Stimulated activated CD4-positive, alpha-beta T cell treated with anti-CD3 and anti-CD28 coated beads, Interleukin-12 subunit alpha, Interleukin-12 subunit beta, amount 100 ng/mL, for 24 hours (primary cell): ENCODE measurements at regions not wholly inside any gene's neighbourhood (a gene's known extent, or its start where the extent isn't known, plus 50 kb on each side); places are given as distances from the start of the nearest gene placed in this dataset.

Experiments used
- DNase-seq, 2 experiments: peaks; one replicate each; pipeline ENCODE4 v3.0.0-alpha.2; 2020; ENCODE audit warnings: low read depth in 2 of 2

DNA sequence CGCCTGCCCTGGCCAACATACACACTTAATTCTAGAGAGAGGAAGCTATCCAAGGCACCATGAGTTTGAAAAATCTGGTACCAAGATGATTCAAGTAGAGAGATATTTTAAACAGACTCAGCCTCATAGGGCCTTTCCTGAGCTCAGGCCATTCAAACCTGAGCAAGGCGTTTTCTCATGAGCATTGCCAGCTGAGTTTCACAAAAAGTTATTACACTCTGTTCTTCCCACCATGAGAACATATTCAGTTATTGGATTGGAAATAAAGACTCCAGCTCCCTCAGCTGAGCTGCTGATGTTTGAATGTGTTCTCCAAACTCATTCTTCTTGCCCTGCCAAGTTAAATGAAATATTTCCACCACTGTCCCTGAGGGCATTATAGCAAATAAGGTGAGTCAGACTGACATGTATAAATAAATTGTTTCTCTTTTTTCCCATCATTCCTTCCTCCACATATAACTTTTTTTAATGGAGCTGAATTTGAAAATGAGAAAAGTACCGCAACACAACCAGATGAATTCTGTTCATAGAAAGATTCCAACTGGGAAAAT lies 429.6 kb downstream of the RAB28 start:
- DNase-seq = no peak

DNA sequence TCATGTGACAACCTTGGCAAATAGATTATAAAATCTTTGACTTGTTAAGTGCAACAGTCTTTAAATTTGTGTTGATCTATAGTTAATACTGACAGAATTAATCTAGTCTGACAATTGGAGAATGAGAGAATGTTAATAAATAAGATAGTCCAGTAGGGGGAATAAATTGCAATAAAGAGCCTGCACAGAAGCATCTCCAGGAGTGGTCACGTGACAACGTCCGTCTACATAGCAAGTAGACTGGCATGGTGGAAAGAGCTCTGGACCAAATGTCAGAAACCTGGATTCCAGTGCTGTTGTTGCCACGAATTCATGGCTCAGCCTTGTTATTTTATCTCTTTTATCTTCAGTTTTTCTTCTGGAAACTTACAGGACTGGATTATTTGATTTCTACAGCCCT lies 436.5 kb downstream of the RAB28 start:
- no peak for DNase-seq

DNA sequence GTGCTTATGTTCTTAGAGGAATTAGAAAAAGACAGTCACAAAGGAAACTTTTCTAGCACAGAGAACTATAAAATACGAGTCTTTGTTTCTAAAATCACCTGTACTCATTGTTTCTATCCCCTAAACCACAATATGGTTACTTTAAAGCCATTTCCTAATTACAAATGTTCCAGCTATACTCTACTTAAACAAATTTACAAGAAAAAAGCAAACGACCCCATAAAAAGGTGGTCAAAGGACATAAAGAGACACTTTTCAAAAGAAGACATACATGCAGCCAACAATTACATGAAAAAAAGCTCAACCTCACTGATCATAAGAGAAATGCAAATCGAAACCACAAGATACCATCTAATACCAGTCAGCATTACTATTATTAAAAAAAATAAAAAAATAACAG lies 447.3 kb downstream of the RAB28 start:
- DNase-seq = no peak

DNA sequence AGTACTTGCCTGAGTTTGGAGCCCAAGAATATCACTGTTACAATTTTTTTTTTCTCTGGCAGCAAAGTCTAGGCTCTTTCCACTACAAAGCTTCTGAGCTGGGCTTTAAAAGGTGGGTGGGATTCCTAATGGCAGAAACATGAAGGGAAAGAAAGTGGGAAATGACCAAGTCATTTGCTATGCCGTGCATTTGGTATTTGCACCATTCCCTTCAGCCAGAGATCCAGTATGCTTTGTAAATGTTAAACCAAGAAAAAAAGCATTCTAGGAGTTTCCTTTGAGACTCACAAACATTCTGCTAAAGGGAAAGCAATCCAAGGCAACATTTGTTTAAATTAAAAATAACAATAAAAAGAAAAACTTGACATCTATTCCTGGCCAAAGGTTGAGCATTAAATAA lies 451.2 kb downstream of the RAB28 start:
- no peak for DNase-seq

DNA sequence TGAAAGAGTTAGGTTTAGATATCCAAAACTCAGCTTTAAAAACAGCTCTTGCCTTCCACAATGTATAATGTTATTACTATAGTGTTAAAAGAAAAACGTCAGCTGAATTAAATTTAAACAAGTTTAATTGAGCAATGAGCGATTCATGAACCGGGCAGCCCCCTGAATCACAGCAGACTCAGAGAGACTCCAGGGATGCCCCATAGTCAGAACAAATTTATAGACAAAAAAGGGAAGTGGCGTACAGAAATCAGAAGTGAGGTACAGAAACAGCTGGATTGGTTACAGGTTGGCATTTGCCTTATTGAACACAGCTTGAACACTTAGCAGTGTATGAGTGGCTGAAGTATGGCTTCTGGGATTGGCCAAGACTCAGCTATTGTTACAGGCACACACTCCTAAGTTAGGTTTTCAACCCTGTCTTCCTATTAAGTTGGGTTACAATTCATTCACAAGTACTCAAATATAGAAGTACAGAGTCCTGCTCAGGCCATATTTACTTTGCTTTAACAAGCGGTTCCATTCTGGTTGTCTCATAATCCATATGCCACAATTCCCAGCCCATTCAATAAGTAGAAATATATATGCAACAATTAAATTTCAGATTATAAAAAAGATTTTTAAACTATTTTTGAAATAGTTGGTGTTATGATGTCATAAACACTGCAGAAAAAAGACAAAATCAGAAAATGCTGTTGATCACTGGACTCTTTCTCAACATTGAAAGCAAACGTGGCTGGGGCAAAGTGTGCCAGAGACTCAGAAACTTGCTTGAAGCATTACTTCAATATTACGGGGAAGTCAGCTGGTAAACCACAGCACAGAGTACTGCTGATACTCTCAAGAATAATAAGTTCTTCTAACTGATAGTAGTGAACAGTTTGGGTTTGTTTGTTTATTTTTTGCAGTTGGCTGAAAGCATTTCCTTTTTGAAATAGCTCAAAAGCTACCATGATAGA lies 459.7 kb downstream of the RAB28 start:
- no peak for DNase-seq

DNA sequence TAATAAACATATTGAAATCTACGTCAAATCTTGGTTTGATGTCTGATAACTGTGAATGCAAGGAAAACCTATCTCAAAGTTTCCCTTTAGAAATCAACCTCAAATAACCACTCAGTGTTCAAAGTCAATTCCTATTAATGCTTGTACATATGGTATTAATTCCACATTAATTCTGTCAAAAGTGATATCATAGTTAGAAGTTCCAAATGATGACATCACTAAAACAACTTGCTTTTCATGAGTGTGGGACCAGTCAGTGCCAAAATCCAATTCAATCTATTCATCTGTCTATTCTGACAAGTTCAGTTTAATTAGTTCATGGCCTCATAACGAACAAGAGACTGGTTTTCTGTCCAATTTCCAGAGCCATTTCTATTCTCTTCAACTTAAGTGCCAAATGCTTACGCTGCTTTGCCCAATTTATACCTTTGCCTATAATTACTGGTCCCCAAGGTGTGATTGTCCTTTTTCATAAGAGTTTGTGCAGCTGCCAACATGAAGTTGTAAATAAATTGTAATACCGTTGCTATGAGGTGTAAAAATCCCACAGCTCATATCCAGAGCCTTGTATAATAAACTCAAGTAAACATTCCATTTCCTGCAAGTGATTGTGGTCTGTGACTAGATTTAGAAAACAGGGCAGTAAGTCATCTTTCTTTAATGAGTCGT lies 476.2 kb downstream of the RAB28 start:
- no peak for DNase-seq

DNA sequence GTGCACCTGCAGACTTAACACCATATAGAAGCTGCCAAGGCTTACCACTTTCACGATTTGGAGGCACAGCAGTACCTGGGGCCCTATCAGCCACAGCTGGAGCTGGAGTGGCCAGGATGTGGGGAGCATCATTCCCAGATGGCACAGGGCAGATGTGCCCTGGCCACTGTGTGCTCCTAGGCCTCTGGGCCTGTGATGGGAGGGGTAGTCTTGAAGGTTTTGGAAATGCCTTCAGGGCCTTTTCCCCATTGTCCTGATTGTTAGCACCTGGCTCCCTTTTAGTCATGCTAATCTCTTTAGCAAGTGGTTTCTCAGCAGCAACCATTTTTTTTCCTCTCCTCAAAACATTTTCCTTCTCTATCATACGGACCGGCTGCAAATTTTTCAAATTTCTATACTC lies 490.2 kb downstream of the RAB28 start:
- no peak for DNase-seq

DNA sequence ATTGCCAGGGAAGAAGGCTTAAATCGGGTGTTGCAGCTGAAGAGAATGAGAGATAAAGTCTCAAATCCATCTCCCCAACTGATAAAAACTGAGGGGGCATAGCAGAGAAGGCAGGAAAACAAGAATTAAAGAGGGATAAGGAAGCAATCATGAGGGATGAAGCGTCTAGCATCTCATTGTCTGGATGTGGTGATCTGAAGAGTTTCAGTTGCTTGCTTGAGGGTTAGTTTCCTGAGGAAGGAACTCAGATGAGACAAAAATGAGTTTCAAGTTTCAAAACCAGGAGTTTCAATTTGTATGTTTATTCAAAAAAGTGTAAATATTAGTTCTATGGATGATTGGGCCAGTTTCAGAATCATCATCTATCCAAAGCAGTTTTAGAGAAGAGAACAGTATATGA lies 496.9 kb downstream of the RAB28 start:
- DNase-seq = no peak

DNA sequence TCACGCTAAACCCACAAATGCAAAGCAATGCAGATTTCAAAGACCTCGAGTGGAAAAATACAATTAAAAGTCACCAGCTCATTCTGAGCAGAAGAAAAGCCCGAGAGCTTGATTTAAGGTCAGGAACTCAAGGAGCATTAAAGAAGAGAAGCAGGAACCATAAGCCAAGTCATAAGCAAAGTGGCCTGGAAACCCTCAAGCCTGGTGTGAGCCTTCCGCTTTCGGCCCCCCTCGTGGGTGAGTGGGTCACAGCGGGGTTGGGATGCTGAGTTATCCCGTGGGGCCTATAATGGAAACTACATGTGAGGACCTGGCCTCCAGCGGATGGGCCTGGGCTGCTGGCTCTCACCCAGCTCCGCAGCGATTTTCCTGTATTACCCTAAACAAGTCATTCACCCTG lies 504.3 kb downstream of the RAB28 start:
- DNase-seq = no peak

DNA sequence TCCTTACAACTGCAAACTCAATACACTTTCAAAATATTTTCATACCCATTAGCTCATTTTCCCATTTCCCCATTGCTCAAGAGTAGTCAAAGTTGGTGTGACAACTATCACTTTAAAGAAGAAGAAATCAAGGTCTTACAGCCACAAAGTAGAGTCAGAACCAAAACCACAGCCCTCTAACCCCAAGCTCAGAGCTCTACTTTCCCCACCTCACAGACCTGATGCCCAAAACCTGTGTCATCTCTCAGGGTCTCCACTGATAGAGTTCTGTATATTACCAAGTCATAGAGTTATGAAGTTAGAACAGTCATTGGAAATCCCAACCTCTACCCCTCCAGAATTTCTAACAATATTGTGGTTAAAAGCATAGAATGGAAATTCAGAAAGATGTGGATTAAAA lies 505.8 kb downstream of the RAB28 start:
- DNase-seq = no peak

DNA sequence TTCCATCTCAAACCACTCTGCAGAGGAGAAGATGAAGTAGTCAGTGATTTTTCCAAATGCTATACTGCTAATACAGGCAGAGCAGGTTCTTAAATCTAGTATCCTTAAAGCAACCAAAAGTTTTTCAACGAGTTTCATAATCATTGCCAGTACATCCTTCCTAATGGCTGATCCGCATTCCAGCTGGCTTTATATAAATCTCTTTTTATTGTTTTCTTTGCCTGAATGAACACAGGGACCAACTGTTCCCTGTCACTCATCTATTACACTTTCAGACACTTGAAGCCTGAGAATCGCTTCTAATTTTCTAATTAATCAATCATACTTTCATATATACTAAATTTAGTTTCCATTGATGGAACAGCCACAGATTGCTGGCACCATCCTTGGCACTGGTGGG lies 508.6 kb downstream of the RAB28 start:
- DNase-seq = no peak

DNA sequence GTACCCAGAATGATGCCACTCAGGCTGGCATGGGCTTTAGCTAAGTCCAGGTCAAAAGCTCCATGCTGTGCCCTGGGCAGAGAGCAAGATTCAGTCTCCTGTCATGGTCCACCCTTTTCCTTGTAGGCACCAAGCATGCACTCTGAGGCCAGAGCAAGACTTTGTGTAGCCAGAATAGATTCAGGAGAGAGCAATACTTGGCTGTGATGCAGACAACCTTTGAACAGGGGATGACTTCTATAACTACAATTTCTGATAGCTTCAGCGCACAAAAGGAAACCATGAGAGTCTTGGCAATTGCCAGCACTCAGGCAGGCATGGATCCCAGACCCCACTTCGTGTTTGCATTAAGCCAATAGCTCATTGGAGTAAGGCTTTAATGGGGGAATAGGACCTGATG lies 510.6 kb downstream of the RAB28 start:
- DNase-seq = no peak

DNA sequence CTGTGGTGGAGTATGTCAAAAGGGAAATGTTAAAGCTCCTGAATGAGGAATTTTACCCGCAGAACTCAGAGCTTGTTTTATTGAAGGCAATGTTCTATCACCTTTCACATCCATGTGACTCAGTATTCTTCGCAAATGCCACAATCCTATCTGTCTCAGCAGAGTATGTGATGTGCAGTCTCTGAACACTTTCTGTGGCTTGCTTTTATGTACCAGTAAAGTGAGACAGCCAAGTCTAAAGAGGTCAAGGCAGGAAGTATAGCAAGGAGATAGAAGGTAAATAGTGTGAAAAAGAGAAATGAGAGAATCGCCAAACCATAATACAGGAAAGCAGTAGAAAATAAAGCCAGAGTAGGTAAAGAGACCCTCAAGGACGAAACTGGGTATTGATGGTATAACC lies 515.8 kb downstream of the RAB28 start:
- no peak for DNase-seq

DNA sequence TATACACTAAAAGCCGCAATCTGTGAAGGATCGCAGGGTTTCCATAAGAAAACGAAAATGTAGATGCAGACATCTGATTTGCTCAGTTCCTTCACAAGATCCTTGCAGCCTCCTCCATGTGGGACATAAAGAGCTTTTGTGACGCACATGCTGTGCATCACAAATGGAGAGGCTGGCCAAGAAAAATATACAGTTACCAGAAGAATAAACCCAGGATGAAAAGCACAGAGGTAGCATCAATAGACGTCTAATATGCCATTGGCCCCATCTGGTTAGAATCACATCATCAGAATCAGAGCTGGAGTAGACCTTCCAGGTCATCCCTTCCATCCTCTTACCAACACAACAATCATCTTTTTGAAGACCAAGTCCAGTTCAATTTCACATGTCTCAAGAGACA lies 517.4 kb downstream of the RAB28 start:
- DNase-seq = no peak

DNA sequence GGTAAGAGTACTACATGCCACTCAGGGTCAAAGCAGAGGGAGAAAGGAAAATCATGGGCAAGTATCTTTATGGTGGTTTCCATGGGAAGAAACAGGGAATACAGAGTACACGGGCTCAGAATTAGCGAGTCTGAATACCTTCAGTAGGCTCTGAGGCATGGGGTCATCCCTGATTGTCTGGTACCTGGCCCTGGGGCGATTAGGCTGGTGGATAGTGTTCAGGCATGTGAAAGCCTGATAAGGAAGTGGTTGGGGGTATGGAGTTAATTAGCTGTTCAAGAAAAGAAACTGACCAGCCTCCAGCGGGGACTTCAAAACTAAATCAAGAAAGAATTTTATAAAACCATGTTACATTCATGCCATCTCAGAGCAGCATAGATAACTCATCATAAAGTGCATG lies 518.8 kb downstream of the RAB28 start:
- no peak for DNase-seq

DNA sequence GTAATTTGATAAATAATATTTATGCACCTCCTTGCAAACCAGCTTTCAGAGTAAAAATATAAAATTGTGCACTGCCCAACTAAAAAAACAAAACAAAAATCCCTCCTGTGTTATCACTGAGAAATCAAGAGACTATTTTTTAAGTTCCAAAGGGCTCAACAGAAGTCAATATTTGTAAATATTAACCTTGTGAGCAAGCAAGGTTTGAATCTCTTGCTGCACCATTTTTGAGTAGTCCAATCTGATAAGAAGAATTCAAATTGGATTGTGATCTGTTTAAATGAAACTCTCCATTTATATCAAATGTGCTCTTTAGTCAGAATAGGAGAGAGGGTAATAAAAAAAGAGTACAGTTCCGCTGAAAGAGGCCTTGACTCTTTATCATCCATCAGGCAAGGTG lies 520.2 kb downstream of the RAB28 start:
- no peak for DNase-seq

DNA sequence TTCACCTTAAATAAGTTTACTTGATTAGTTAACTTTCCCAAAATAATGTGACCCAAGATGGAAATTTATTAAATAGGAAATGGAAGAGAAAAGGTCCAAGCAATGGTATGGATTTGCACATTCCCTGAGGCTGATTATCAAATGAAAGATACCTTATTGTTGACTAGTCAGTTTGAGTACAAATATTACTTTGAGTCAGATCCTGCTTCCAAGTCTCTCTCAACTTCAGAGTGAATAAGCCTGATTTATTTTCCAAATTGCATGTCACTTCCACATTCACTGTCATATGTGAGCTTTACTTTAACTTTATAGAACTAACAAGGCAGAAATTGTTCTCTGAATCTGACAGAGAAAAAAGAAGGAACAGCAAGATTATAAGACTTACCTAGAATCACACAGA lies 520.8 kb downstream of the RAB28 start:
- no peak for DNase-seq

DNA sequence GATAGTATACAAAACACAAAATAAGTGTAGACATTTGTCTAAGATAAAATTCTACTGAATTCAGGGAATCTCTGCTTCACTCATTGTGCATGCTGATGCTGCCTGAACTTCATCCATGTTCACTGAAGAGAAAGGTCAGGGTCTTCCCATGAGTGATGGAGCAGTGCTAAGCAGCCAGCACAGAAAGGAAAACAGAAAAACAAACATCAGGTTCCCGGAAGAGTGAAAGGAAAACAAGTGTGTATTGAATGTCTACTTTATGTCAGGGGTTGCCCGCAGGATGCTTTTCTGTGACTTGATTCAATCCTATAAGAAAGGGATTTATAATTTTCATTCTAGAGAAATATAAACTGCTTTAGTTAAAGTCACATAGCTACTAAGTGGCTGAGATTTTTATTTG lies 522.4 kb downstream of the RAB28 start:
- no peak for DNase-seq

DNA sequence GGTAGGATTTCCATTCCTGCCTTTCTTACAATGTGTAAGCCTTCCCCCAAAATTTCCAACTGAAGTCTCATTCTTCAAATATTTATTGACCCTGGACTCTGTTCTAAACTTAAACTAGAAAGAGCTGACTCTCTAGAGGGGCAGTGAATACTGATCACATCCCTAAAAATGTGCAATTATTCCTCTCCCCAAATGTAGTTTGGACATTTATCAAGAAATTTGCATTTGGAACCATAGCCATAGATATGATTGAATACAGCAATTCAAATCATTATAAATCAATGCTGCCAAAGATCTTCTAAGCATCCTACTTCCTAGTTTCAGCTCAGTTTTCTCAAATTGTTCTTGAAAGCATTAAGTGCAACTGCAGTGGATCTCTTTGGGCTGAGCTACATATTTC lies 525.7 kb downstream of the RAB28 start:
- DNase-seq = no peak

DNA sequence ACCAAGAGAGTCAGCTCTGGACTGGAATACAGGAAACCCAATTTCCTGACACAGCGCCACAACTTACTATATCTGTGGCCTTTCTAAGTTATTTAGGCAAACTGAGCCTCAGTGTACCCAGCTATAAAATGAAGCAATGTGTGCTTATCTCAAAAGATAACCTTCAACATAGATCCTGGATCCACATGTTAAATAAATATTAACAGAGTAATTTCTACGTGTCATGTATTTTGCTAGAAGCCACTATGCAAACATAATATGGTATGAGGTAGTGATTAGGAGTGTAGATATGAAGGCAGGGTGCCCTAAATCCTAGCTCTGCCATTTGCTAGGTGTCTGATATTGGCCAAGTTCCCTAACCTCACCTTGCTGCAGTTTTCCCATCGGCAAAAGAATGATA lies 527.0 kb downstream of the RAB28 start:
- DNase-seq = no peak

DNA sequence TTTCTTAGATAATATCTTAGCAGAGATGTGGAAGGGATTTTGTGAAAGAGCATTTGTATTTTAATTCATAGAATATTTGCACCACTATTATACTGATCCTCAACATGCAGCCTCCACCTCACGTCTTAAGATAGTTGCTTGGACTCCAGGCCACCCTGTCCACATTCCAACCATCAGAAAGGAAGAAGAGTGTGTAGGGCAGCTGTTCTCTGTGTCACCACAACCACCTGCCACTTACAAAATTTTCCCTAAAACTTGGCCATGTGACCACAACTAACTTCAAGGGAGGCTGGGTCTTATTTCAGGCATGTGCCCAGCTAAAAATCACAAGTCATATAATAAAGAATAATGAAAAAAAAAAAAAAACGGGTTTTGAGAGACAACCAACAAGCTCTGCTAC lies 528.1 kb downstream of the RAB28 start:
- no peak for DNase-seq

DNA sequence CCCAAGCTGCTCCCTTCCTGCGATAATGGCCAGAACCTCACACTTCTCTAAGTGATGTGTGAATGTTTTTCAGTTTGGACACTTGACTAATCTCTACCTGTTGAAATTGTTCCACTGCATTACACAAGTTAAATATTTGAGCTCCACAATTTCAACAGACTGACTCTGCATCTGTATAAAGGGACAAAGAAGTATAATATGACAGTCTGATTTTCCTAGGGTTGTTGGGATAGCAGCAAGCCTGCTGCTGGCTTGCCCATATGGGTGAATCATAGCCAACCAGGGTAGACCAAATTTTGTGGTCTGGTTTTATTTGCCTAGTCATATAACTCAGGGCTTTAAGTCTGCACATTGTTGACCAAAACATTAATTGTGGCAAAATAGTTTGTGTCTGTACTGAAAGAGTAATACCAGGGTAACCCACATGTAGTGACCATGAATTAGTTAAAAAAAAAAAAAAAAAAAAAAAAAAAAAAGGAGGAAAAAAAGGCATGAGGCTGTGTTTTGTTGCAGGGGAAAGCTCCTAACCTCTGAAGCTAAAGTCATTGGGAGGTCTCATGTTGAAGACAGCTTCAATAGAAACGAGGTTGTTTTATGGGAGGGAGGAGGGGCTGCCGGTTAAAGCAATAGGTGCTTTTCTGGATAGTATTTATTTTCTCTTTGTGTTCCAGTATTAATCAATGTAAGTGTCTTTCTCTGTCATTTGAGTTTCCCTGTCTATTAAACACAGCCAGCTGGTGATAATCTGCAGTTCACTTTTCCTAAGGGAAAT lies 534.2 kb downstream of the RAB28 start:
- no peak for DNase-seq
